CD4-positive, alpha-beta T cell treated with Interleukin-15 for 4 hours (primary cell): ENCODE measurements at regions not wholly inside any gene's neighbourhood (a gene's known extent, or its start where the extent isn't known, plus 50 kb on each side); places are given as distances from the start of the nearest gene placed in this dataset.
"Not testable (repeated sequence)": the region's sequence is repeated elsewhere in the genome, so short reads cannot be mapped to it uniquely, and the experiment has no call there.

Source experiments
- DNase-seq: peaks from one replicate; pipeline ENCODE4 v3.0.0-alpha.2; 2020; ENCODE audit warnings: low spot score

DNA sequence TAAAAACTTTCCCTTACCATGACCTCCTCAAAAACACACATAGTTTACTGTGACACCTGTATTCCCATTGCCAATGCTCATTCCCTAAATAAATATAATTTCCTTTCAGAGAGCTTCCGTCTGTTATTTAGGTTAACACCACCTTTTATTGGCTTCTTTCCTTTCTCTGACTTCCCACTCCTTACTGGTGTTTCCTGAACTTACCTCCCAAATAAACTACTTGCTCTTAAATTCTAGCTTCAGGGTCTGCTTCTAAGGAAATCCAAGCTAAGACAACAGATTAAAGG lies 67.4 kb upstream of the ZNF746 start:
- no peak for DNase-seq

DNA sequence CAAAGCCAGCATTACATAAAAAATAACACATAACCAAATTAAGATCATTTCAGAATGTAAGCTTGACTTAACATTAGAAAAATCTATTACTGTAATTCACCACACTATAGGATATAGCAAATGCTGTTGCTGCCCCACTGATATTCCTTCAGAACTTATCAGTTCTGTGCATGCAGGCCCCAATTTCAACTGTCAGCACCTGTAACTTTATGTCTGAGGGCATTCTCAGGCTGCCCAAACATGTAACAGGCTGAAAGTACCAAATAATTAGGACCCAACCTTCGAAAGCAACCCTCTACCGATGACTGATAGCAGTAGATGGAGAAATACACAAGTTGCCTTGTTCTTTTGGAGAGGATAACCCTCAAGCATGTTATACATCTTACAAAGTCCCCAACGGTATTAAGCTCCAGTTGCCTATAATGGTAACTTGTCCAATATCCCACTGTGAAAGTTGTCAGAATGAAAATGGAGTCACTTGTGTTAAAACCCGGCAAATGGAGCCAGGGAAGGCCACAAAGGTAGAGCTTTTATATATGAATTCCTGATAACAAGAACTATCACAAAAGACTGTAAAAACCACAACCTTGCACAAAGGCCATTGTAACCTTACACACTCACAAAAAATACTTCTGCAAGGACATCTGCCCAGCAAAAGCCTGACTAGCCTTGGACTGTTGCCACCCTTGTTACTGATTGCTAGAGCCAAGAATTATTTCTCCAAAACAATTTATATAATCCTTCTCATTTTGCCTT lies 66.9 kb upstream of the ZNF746 start:
- no peak for DNase-seq

DNA sequence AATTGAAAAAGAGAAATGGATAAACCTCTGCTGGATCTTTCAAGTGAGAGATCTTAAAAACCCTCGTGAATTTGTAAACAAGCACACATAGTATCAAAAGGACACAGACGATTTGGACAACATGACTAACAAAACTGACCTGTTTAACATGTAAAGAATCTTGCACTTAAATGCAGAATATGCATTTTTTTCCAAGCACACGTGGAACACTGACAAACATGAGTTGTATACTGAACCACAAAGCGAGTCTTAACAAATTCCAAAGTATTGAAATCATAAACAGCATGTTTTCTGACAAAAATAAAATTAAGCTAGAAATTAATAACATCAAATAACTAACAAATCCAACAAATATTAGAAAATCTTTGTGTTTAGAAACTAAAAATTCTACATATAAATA lies 65.0 kb upstream of the ZNF746 start:
- DNase-seq = no peak

DNA sequence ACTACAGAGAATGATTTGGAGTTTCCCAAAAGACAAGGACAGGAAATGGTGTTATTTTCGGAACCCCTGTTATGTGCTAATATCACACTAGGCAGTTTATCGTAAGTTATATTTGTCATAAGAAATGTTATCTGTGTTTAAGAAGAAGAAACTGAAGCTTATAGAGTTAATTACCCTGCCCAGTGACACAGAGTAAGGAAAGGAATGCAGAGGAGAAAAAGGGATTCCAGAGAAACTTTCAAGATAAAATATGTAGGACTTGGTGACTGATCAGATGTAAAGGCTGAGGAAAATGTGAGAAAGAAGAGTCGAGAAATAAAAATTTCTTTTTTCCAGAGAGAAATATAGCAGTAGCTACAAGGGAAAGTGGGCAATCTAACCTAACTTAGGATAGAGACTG lies 63.5 kb upstream of the ZNF746 start:
- DNase-seq = no peak

- no peak for DNase-seq
Observed at GRCh38 chr7:149559711-149560110, 62.1 kb upstream of the ZNF746 start.

DNA sequence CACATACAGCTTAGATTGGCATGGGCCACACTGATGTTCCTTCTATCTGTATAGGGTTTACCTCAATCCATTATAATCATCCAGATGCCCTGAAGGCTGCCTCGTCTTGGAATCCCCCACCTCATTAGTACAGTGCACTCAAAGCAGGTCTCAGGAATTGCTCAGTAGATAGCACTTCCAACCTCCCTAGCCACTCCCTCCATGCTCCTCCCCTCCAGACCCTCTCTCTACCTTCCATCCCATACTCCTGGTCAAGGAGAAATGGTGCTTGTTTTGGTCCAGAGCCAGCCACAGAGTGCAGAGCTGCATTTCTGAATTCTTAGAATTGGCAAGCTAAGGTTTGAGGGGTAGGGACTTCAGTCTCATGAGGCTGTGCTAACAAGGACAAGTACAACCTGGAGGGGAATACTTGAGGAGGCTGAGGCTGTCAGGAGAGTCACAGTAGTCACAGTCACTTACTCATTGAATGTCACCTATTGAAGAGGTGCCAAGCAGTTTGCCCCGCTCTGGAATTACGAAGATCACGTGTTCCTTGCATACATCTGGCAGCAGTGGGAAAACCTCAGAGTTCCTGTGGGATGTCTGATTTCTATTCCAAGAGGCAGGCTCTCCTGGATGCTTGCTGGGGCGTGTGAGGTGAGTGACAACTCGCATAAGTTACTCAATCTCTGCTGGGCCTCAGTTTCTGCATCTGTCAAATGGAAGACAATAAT lies 60.7 kb upstream of the ZNF746 start:
- DNase-seq = no peak

DNA sequence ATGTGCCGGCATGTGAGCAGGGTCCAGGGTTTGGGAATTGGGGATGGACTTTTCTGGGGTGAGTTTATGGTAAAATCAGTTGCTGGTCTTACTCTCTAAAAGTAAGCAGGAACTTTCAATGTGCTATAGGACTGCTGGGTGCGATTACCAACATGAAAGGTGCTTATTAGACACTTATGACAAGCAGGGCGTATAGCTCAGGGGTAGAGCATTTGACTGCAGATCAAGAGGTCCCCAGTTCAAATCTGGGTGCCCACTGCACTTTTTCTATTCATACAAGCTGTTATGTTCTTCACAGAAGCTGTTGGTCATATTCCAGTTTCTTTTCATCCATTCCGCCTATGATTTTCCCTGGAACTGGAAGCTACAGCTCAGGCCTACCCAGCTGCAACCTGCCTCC lies 58.9 kb upstream of the ZNF746 start:
- not testable (repeated sequence) for DNase-seq

DNA sequence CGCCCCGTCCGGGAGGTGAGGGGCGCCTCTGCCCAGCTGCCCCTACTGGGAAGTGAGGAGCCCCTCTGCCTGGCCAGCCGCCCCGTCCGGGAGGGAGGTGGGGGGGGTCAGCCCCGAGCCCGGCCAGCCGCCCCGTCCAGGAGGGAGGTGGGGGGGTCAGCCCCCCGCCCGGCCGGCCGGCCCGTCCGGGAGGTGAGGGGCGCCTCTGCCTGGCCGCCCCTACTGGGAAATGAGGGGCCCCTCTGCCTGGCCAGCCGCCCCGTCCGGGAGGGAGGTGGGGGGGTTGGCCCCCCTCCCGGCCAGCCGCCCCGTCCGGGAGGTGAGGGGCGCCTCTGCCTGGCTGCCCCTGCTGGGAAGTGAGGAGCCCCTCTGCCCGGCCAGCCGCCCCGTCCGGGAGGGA lies 57.2 kb upstream of the ZNF746 start:
- DNase-seq = not testable (repeated sequence)

- not testable (repeated sequence) for DNase-seq
Observed at GRCh38 chr7:149553991-149554390, 56.4 kb upstream of the ZNF746 start.

DNA sequence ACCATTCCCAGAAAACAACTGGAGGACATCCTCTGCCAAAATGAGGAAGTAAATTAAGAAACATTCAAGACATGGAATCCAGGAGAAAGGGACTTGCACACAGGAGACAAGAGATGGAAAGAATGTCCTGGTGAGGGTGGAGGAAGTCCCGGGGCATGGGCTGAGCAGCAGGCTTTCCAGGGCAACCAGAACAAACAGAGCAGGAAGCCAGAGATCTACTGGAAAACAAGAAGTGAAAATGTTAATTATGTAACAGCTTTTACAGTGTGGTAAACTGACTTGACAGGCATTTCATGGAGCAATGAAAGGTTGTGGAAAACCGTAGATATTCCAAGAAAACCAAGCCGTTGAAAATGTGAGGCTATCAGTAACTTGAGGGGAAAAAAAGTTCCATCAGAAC lies 55.2 kb upstream of the ZNF746 start:
- no peak for DNase-seq
